ENCODE measurements at regions not wholly inside any gene's neighbourhood (a gene's known extent, or its start where the extent isn't known, plus 50 kb on each side); places are given as distances from the start of the nearest gene placed in this dataset.
A peak's percentile ranks its signal among the peaks of the same experiment; 100 is the strongest.

DNA sequence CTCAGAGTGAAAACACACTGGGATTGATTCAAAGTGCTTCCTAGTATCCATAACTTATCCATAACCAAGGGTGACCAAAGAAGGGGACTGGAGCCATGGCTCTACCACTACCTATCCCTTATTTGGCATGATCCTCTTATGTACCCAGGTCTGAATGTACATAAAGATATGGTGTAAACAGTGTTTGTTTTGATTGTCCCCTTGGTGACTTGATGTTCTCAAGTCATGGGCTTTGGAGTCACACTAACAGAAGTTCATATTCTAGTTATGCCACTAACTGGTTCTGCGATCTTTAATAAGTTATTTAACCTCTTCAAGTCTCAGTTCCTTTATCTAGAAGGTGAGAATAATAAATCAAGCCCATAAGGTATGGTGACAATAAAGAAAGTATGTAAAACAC lies 283.4 kb upstream of the PTGER4 start:
- ATAC-seq (no peak), DNase-seq (no peak)
- Histone ChIP-seq H3K9me3 (no peaks in the 10 kb centered on the region), H3K4me3 (no peak overlapping the region), H3K27me3 (no peaks in the 10 kb centered on the region), H3K36me3 (no peaks in the 10 kb centered on the region), H3K4me1 (peaks cover 0 to 27% (median 9%) of the 10 kb centered on the region in 12 donors), H3K27ac (no peak overlapping the region)
- 77 to 90% (median 86%) methylated on average over 1 of the region's 1 CpG for WGBS, 4 donors
- intact Hi-C loops (cut with DNase I) = loop anchor here in 2 of 10 donors (10.0 kb wide), 1 partner anchor 288 kb away; no protein-coding TSS in a partner anchor
- no peak for TF ChIP-seq POLR2A (IDR thresholded peaks at IDR 0.05)
- TF ChIP-seq, protein P1, sequence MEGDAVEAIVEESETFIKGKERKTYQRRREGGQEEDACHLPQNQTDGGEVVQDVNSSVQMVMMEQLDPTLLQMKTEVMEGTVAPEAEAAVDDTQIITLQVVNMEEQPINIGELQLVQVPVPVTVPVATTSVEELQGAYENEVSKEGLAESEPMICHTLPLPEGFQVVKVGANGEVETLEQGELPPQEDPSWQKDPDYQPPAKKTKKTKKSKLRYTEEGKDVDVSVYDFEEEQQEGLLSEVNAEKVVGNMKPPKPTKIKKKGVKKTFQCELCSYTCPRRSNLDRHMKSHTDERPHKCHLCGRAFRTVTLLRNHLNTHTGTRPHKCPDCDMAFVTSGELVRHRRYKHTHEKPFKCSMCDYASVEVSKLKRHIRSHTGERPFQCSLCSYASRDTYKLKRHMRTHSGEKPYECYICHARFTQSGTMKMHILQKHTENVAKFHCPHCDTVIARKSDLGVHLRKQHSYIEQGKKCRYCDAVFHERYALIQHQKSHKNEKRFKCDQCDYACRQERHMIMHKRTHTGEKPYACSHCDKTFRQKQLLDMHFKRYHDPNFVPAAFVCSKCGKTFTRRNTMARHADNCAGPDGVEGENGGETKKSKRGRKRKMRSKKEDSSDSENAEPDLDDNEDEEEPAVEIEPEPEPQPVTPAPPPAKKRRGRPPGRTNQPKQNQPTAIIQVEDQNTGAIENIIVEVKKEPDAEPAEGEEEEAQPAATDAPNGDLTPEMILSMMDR (IDR thresholded peaks at IDR 0.05) = no peak

- ATAC-seq (no peak), DNase-seq (no peak)
- Histone ChIP-seq H3K9me3 (no peaks in the 10 kb centered on the region), H3K4me1 (peaks cover 0 to 32% (median 7%) of the 10 kb centered on the region in 12 donors), H3K27me3 (no peaks in the 10 kb centered on the region), H3K27ac (no peak overlapping the region), H3K36me3 (no peaks in the 10 kb centered on the region), H3K4me3 (no peak overlapping the region)
- TF ChIP-seq POLR2A (IDR thresholded peaks at IDR 0.05) = no peak
- intact Hi-C loops (cut with DNase I) = loop anchor here in 2 of 10 donors (10.0 kb wide), 1 partner anchor 290 kb away; no protein-coding TSS in a partner anchor
- 54 to 64% (median 60%) methylated on average over 4 of the region's 4 CpGs for WGBS, 4 donors
Measured at GRCh38 chr5:40395251-40395650, 284.5 kb upstream of the PTGER4 start.

- Histone ChIP-seq H3K36me3 (no peaks in the 10 kb centered on the region), H3K27ac (no peak overlapping the region), H3K27me3 (no peaks in the 10 kb centered on the region), H3K9me3 (no peaks in the 10 kb centered on the region), H3K4me1 (peaks cover 0 to 37% (median 7%) of the 10 kb centered on the region in 12 donors), H3K4me3 (no peak overlapping the region)
- TF ChIP-seq, protein P1 (IDR thresholded peaks at IDR 0.05) = no peak
- TF ChIP-seq POLR2A (IDR thresholded peaks at IDR 0.05) = no peak
- 78 to 86% (median 80%) methylated on average over 4 of the region's 4 CpGs for WGBS, 4 donors
- intact Hi-C loops (cut with DNase I) = loop anchor here in 5 of 10 donors (5.0 to 10.0 kb wide), 3 partner anchors 192 to 290 kb away; no protein-coding TSS in a partner anchor
- no peak for ATAC-seq
- no peak for DNase-seq
Measured at GRCh38 chr5:40394698-40395097, 285.0 kb upstream of the PTGER4 start.

- no peak for TF ChIP-seq POLR2A (IDR thresholded peaks at IDR 0.05)
- TF ChIP-seq, protein P1 (IDR thresholded peaks at IDR 0.05) = peak in 1 of 12 donors; percentile 4
Measured at GRCh38 chr5:40391642-40392041, 288.1 kb upstream of the PTGER4 start.

More at GRCh38 chr5:40391642-40392041, 288.1 kb upstream of the PTGER4 start:
- no peak for DNase-seq
- peak in 2 of 4 donors; percentile 28 to 59 for ATAC-seq
- Histone ChIP-seq H3K27me3 (no peaks in the 10 kb centered on the region), H3K4me1 (peaks cover 0 to 48% (median 7%) of the 10 kb centered on the region in 12 donors), H3K36me3 (no peaks in the 10 kb centered on the region), H3K9me3 (no peaks in the 10 kb centered on the region), H3K27ac (peak overlapping the region in 7 of 12 donors; percentile 3 to 40 (median 22)), H3K4me3 (no peak overlapping the region)
- intact Hi-C loops (cut with DNase I) = loop anchor here in 5 of 10 donors (5.0 to 10.0 kb wide), 3 partner anchors 189 to 293 kb away; no protein-coding TSS in a partner anchor

All from heart left ventricle (tissue), 16 donors.